ENCODE measurements at regions not wholly inside any gene's neighbourhood (a gene's known extent, or its start where the extent isn't known, plus 50 kb on each side); places are given as distances from the start of the nearest gene placed in this dataset.
A peak's percentile ranks its signal among the peaks of the same experiment; 100 is the strongest.

DNA sequence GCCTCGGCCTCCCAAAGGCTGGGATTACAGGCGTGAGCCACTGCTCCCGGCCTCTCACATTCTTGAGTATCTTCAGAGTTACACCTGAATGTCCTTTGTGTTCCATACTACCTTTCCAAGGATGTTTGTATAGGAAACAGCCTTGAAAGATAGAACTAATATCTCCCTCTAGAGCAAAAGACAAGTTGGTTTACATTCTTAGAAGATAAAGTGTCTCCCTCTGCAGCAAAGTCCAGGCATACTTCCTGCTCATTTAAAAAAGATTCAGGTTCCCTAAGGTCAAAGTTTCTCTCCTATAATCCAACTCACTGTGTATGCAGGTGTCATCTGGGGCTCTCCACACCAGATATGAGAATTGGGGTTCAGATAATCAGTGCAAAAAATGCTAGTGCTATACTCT, 224.4 kb downstream of the TPBG start:
- ATAC-seq (no peak), DNase-seq (ENCODE audit: low spot score in 2 of 2) (no peak)
- Mint-ChIP-seq H3K4me1 (peaks cover 9% of the 10 kb centered on the region), H3K27ac (no peak overlapping the region), H3K36me3 (no peaks in the 10 kb centered on the region), H3K9me3 (no peaks in the 10 kb centered on the region), H3K4me3 (no peak overlapping the region)

DNA sequence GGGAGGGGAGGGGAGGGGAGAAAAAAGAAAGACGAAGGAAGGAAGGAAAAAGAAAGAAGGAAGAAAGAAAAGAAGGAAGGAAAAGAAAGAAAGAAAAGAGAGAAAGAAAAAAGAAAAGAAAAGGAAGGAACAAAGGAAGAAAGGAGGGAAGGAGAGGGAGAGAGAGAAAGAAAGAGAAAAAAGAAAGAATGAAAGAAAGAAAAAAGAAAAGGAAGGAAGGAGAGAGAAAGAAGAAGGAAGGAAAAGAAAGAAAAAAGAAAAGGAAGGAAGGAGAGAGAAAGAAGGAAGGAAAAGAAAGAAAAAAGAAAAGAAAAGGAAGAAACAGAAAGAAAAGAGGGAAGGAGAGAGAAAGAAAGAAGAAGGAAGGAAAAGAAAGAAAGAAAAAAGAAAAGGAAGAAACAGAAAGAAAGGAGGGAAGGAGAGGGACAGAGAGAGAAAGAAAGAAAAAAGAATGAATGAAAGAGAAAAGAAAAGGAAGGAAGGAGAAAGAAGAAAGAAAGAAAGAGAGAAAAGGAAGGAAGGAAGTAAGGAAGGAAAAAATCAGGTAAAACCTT, 225.3 kb downstream of the TPBG start:
- Mint-ChIP-seq H3K27ac (no peak overlapping the region), H3K9me3 (no peaks in the 10 kb centered on the region), H3K4me3 (no peak overlapping the region), H3K4me1 (peaks cover 9% of the 10 kb centered on the region), H3K36me3 (no peaks in the 10 kb centered on the region)
- DNase-seq (ENCODE audit: low spot score in 2 of 2) (no peak), ATAC-seq (no peak)

DNA sequence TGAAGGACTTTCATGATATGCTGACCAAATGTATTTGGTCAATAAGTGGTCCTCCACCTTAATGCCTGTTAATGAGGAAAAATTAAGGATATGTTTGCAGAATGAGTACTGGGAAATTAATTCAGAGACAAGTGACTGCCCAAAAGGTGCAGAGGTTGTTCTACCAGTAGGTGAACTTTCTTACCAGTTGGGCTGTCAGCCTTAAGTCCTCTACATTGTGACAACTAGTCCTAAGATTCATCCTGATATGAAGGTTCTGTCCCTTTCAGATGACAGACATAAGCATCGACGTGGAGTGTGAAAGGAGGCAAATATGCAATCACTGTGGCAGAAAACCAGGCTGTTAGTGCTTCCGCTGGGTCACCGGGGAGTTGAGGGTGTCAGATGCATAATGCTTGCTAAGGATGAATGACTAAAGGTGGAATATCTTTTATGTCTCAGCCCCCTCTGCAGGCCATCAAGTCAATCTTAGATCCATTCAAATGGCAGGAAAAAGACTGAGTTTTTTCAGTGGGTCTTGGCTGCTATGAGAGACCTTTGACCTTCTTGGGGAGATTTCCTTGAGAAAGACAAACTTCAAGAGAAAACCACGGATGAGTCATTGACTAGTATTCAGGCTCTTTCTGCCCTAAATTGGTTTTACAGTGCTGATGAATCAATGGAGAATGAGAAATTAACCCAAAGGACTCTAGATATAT, 226.0 kb downstream of the TPBG start:
- no peaks in the 10 kb centered on the region for H3K36me3 Mint-ChIP-seq
- ATAC-seq (peak; percentile 72), DNase-seq (ENCODE audit: low spot score in 2 of 2) (no peak)
- H3K4me1 Mint-ChIP-seq = peaks cover 9% of the 10 kb centered on the region
- H3K27ac Mint-ChIP-seq = no peak overlapping the region
- H3K9me3 Mint-ChIP-seq = no peaks in the 10 kb centered on the region
- no peak overlapping the region for H3K4me3 Mint-ChIP-seq

DNA sequence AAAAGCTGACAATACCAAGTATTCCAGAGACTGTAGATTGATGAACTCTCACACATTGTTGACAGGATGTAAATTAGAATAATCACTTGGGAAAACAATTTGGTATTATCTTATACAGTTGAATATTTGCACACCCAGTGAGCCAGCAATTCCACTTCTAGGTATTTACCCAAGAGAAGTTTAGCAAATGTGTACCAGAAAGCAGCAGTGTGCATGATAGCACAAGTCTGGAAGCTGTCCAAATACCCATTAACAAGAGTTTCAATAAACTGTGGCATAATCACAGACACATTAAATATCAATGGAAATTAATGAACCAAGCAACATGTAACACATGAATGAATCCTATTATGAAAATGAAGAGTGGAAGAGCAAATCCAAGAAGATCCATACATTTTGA, 233.6 kb downstream of the TPBG start:
- no peak for ATAC-seq
- H3K4me1 Mint-ChIP-seq = no peaks in the 10 kb centered on the region
- H3K36me3 Mint-ChIP-seq = no peaks in the 10 kb centered on the region
- no peak for DNase-seq (ENCODE audit: low spot score in 2 of 2)
- no peaks in the 10 kb centered on the region for H3K9me3 Mint-ChIP-seq
- no peak overlapping the region for H3K27ac Mint-ChIP-seq
- H3K4me3 Mint-ChIP-seq = no peak overlapping the region

DNA sequence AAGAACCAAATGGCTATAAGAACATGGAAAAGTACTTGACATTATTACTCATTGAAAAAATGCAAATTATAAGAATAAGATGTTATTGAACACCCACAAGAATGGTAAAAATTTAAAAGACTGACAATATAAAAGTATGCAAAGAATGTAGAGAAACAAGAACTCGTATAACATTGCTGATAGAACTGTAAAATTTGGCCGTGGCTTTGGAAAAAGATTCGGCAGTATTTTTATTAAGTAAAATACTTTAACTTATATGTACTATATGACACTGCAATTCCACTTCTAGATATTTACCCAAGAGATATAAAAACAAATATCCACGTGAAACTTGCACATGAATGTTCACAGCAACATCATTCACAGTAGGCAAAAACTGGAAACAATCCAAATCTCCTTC, 239.2 kb downstream of the TPBG start:
- Mint-ChIP-seq H3K4me3 (no peak overlapping the region), H3K36me3 (no peaks in the 10 kb centered on the region), H3K27ac (no peak overlapping the region), H3K9me3 (no peaks in the 10 kb centered on the region), H3K4me1 (no peaks in the 10 kb centered on the region)
- no peak for DNase-seq (ENCODE audit: low spot score in 2 of 2)
- no peak for ATAC-seq

DNA sequence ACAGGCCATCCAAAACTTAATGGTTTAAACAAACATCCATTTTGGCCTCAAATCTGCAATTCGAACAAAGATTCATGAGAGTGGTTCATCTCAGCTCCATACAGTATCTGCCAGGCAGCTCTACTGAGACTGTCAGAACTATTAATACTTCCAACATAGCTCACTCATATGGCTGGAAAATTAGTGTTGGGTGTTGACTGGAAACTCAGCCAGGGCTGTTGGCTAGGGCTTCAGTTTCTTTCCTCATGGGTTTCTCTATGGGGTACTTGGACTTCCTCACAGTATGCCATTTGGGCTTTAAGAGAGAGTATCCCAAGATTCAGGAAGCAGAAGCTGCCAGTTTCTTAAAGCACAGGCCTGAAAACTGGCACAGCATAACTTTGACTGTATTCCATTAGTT, 240.3 kb downstream of the TPBG start:
- no peak overlapping the region for H3K4me3 Mint-ChIP-seq
- no peak overlapping the region for H3K27ac Mint-ChIP-seq
- DNase-seq (ENCODE audit: low spot score in 2 of 2) = no peak
- ATAC-seq = no peak
- no peaks in the 10 kb centered on the region for H3K4me1 Mint-ChIP-seq
- H3K36me3 Mint-ChIP-seq = no peaks in the 10 kb centered on the region
- H3K9me3 Mint-ChIP-seq = no peaks in the 10 kb centered on the region

DNA sequence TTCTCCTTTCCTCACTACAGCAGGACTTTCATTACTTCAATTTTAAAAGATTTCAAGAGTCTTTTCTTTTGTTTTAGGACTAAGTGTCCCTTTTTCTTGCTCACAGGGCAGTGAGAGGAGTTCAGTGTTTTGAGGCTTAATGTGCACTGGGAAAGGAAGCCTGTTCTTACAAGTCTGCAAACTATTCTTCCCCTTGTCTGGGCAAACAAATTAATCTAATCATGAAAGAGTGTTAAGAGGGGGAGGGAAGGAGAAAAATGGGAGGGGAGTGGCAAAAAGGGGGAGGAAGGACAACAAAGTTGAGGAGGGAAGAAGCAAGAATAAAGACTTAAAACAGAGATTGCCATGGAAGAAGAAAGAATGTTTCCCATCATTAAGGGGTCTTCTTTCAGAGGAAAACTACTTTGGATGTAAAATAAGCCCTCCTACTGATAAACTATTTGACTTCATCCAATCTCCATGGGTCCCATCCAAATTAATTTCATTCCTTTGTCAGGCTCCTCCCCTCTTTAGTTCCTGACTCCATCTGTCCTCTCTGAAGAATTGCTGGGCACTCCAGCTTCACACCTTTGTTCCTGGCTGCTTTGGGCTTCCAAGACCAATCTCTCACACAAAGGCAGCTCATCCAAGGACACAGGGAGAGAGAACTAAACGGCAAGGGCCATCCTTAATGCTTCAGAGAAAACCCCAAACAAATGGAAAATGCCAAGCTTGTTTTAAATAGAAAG, 244.5 kb downstream of the TPBG start:
- Mint-ChIP-seq H3K4me1 (no peaks in the 10 kb centered on the region), H3K4me3 (no peak overlapping the region), H3K9me3 (no peaks in the 10 kb centered on the region), H3K36me3 (no peaks in the 10 kb centered on the region), H3K27ac (no peak overlapping the region)
- DNase-seq (ENCODE audit: low spot score in 2 of 2) (no peak), ATAC-seq (no peak)

DNA sequence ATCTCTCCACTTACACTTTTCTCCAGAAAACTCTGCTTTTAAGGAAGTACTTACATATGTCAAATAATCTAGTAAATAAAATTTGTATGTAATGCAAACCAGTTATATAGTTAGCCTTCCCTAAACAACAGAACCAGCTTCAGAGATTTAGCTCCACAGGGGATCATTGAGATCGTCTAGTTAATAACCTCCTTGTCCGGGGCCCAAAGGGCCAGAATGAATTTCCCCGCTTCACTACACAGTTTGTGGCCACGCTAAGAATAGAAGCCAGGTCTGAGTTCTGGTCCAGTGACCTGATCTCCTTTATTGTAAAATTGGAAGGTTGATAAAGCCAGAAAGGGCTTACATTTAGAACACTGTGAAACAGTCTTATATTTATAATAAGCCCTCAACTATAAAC, 245.2 kb downstream of the TPBG start:
- Mint-ChIP-seq H3K4me3 (no peak overlapping the region), H3K4me1 (no peaks in the 10 kb centered on the region), H3K9me3 (no peaks in the 10 kb centered on the region), H3K36me3 (no peaks in the 10 kb centered on the region), H3K27ac (no peak overlapping the region)
- no peak for DNase-seq (ENCODE audit: low spot score in 2 of 2)
- ATAC-seq = no peak

DNA sequence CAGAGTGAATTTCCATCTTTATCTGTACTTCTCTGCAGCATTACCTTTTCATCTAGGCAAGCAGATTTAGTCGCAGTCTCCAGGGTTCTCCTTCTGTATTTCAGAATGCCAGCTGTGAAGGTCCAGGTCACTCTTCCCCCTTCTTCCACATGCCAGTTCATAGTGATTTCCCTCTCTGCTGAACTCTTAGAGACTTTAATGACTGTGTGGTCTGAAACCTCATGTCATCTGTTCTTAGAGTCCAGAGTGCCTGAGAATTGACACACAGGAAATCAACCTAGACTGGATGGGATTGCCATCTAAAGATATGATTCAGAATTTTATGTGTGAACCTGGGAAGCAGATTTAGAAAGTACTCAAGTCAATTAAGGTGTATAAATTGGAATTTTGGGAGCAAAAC, 248.1 kb downstream of the TPBG start:
- ATAC-seq = no peak
- Mint-ChIP-seq H3K9me3 (no peaks in the 10 kb centered on the region), H3K36me3 (no peaks in the 10 kb centered on the region), H3K4me3 (no peak overlapping the region), H3K4me1 (no peaks in the 10 kb centered on the region), H3K27ac (no peak overlapping the region)
- no peak for DNase-seq (ENCODE audit: low spot score in 2 of 2)

DNA sequence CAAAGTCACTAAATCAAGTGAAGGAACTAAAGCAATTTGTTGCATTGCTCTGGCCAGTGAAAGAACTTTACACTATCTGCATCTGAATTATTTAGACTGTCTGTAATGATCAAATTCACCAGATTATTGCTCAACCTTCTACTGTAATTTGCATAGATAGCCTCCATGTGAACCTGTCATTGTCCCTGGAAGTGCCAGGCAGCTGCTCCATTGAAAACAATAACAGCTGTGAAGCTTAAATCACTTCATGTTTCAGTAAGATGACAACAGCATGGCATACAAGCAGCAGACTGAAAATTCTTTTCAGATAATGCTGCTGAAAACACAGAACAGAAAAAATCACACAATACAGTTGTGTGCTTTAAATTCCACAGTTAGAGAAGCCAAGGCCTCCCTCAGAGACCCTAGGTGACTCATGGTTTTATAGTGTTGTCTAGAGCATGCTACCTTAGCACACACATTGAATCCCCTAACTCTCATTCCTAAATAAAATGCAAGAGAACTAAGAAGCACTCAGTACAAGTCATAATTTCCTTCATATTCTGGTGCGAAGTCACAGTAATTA, 248.9 kb downstream of the TPBG start:
- ATAC-seq (no peak), DNase-seq (ENCODE audit: low spot score in 2 of 2) (no peak)
- Mint-ChIP-seq H3K27ac (no peak overlapping the region), H3K4me3 (no peak overlapping the region), H3K4me1 (no peaks in the 10 kb centered on the region), H3K36me3 (no peaks in the 10 kb centered on the region), H3K9me3 (no peaks in the 10 kb centered on the region)

DNA sequence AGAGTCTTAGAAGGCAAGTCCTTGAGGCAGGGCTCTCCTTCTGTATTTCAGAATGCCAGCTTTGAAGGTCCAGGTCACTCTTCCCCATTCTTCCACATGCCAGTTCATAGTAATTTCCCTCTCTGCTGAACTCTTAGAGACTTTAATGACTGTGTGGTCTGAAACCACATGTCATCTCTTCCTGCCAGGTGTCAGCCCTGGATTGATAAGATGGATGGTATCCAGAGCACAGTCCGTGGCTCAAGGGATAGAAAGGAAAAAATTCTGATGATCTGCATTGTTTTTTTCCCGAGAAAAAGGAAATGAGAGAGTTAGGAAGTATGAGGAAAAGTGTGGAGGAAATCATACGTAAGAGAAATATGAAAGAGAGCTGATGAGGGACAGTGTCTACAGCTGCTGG, 250.9 kb downstream of the TPBG start:
- H3K4me1 Mint-ChIP-seq = no peaks in the 10 kb centered on the region
- DNase-seq (ENCODE audit: low spot score in 2 of 2) = no peak
- H3K36me3 Mint-ChIP-seq = no peaks in the 10 kb centered on the region
- H3K9me3 Mint-ChIP-seq = no peaks in the 10 kb centered on the region
- no peak overlapping the region for H3K4me3 Mint-ChIP-seq
- no peak overlapping the region for H3K27ac Mint-ChIP-seq
- no peak for ATAC-seq

DNA sequence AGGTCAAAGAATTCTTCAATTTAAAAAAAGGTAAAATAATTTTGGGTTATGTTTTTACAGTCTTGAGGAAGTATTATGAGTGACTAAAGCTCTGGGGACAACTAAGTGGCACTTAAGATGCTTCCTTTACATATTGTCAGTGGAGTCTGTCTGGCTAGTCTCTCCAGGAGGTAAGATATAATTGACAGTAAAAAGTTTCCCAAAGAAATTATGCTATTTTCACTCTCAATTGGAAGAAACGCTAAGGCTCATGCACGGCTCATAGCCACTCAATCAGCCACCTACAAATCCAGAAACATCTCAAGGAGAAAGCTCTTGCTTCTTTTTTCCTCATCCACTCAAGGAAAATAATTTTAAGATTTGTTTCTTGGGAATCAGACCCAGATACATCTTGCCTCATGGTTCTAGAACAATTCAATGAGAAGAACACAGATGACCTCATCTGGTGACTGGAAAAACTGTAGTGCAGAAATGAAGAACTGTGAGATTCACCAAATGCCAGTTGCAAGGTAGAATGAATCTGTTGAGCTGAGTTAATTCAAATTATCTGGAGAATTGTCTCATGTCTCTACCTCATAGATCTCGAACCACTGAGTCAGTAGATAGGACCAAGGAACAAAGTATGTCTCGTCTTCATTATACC, 252.9 kb downstream of the TPBG start:
- Mint-ChIP-seq H3K9me3 (no peaks in the 10 kb centered on the region), H3K4me3 (no peak overlapping the region), H3K27ac (no peak overlapping the region), H3K4me1 (no peaks in the 10 kb centered on the region), H3K36me3 (no peaks in the 10 kb centered on the region)
- ATAC-seq = no peak
- no peak for DNase-seq (ENCODE audit: low spot score in 2 of 2)

DNA sequence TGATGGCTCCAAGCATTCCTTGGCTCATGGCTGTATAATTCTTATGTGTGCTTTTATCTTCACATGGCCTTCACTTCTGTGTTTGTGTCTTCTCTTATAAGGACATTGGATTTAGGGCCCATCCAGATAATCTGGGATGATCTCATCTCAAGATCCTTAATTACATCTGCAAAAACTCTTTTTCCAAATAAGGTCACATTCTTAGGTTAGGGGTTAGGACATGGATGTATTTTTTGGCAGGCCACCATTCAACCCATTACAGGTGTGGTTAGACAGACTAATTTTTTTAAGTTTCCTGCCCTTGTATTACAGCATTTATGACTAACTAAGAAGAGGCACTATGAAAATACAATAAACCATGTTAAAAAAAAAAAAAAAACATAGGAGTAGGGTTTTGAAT, 254.0 kb downstream of the TPBG start:
- ATAC-seq = no peak
- no peak for DNase-seq (ENCODE audit: low spot score in 2 of 2)
- Mint-ChIP-seq H3K36me3 (no peaks in the 10 kb centered on the region), H3K4me3 (no peak overlapping the region), H3K4me1 (no peaks in the 10 kb centered on the region), H3K27ac (no peak overlapping the region), H3K9me3 (peaks cover 3% of the 10 kb centered on the region)

DNA sequence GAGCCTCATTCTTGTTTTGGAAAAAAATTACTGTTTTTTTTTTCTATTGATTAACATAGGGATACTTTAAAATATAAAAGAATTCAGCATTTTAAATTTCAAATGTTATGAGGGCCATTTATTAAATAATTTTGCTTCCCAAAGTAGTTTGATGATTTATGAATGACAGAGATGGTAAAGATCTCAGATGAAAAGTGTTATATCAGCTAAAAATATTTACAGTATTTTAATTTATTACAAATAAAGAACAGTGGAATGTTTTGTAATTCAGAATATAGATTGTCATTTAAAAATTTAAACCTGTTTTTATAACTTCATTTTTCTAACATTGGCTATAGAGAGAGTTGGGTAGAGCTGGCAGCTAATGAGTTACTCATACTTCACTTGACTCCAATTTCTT, 256.0 kb downstream of the TPBG start:
- no peak overlapping the region for H3K27ac Mint-ChIP-seq
- no peaks in the 10 kb centered on the region for H3K4me1 Mint-ChIP-seq
- no peaks in the 10 kb centered on the region for H3K36me3 Mint-ChIP-seq
- DNase-seq (ENCODE audit: low spot score in 2 of 2) (no peak), ATAC-seq (no peak)
- peaks cover 3% of the 10 kb centered on the region for H3K9me3 Mint-ChIP-seq
- H3K4me3 Mint-ChIP-seq = no peak overlapping the region

DNA sequence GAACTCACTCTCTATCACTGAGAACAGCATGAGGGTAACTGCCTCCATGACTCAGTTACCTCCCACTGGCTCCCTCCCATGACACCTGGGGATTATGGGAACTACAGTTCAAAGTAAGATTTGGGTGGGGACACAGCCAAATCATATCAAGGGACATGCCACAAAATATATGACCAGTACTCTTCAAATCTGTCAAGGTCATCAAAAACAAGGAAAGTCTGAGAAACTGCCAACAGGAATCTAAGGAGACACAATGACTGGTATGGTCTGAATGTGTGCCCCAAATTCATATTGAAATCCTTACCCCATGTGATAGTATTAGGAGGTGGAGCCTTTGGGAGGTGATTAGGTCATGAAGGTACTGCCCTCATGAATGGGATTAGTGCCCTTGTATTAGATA, 258.8 kb downstream of the TPBG start:
- Mint-ChIP-seq H3K4me3 (no peak overlapping the region), H3K36me3 (no peaks in the 10 kb centered on the region), H3K27ac (no peak overlapping the region), H3K9me3 (peaks cover 3% of the 10 kb centered on the region), H3K4me1 (no peaks in the 10 kb centered on the region)
- no peak for DNase-seq (ENCODE audit: low spot score in 2 of 2)
- no peak for ATAC-seq

DNA sequence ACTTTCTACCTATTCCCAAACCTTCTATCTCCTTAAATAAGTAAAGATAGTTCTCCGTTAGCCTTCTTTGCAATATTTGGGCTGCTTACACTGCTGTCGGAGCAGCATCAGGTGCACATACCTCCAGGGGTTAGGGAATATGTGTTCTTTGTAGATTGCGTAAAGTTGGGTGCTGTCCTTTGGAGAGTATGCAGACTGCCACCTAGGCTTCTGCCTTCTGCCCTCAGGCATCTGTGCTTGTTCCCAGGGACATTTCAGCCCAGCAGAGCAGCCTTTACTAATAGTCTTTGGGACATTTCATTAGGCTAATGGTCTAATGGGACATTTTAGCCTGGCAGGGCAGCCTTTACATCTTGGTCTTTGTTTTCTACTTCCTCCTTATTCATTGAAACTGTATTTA, 260.6 kb downstream of the TPBG start:
- DNase-seq (ENCODE audit: low spot score in 2 of 2) (no peak), ATAC-seq (no peak)

More for the DNA sequence above, 260.6 kb downstream of the TPBG start:
- Mint-ChIP-seq H3K9me3 (peaks cover 3% of the 10 kb centered on the region), H3K4me1 (no peaks in the 10 kb centered on the region), H3K36me3 (no peaks in the 10 kb centered on the region), H3K4me3 (no peak overlapping the region), H3K27ac (no peak overlapping the region)

Measured in stimulated activated effector memory CD8-positive, alpha-beta T cell treated with anti-CD3 and anti-CD28 coated beads, Interleukin-12 subunit alpha, Interleukin-12 subunit beta, amount 100 ng/mL, for 72 hours (primary cell).